NB4 (cell line): ENCODE measurements at regions not wholly inside any gene's neighbourhood (a gene's known extent, or its start where the extent isn't known, plus 50 kb on each side); places are given as distances from the start of the nearest gene placed in this dataset.

Experiments used
- MYC ChIP-seq: IDR thresholded peaks from 2 replicates; pipeline ENCODE4 v1.6.1; 2011; ENCODE audit warnings: low read depth, low read length
- POLR2A ChIP-seq: IDR thresholded peaks from 2 replicates; pipeline ENCODE4 v1.6.1; 2011; ENCODE audit warnings: mild to moderate bottlenecking; ENCODE audit not compliant: insufficient read length; ENCODE audit errors: extremely low read depth
- TF ChIP-seq, protein P1 (sequence below): IDR thresholded peaks from one replicate; pipeline ENCODE4 v1.5.1; 2012; ENCODE audit warnings: low read depth, low read length

DNA sequence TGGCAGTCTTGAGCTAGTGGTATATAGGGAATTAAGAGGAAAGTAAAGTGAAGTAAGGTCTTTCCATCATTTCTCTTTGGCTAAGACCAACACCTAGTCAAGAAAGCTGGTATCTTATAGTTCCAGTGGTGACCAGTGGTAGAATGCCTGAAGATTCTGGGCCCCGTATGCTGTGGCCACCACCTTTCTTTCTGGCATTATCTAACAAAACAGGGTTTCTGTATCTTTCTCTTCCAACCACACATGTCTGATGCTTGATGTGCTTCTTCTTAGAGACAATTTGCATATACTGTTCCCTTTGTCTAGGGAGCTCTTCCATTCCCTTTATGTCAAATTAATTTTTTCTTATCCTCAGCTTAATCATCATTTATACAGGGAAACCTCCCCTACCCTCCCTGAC, 109.9 kb upstream of the SSBP2 start:
- TF ChIP-seq, protein P1, sequence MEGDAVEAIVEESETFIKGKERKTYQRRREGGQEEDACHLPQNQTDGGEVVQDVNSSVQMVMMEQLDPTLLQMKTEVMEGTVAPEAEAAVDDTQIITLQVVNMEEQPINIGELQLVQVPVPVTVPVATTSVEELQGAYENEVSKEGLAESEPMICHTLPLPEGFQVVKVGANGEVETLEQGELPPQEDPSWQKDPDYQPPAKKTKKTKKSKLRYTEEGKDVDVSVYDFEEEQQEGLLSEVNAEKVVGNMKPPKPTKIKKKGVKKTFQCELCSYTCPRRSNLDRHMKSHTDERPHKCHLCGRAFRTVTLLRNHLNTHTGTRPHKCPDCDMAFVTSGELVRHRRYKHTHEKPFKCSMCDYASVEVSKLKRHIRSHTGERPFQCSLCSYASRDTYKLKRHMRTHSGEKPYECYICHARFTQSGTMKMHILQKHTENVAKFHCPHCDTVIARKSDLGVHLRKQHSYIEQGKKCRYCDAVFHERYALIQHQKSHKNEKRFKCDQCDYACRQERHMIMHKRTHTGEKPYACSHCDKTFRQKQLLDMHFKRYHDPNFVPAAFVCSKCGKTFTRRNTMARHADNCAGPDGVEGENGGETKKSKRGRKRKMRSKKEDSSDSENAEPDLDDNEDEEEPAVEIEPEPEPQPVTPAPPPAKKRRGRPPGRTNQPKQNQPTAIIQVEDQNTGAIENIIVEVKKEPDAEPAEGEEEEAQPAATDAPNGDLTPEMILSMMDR, result no peak
- TF ChIP-seq POLR2A (no peak), MYC (no peak)
